AG04450 (cell line): ENCODE measurements at regions not wholly inside any gene's neighbourhood (a gene's known extent, or its start where the extent isn't known, plus 50 kb on each side); places are given as distances from the start of the nearest gene placed in this dataset.

Source experiments
- CTCF ChIA-PET: fragments of 300-600, 350-600 bp; formaldehyde crosslinking; extraction: SDS; loops from one replicate; lab custom pipeline; 2022; ENCODE audit warnings: antibody characterized with exemption, inconsistent platforms; lab: Charles Lee
- POLR2A ChIA-PET: fragments of 350-600 bp; formaldehyde crosslinking; extraction: SDS; loops from one replicate; lab custom pipeline; 2021; ENCODE audit warnings: antibody characterized with exemption, inconsistent platforms; lab: Yijun Ruan, JAX
- DNase-seq: peaks from one replicate; pipeline ENCODE4 v3.0.0-alpha.2; 2011; ENCODE audit warnings: low read depth, low spot score
- H3K27ac ChIP-seq: one replicate; pipeline ENCODE4 v1.5.1; 2012; ENCODE audit warnings: low read depth, low read length, control low read depth
- H3K27me3 ChIP-seq: one replicate; pipeline ENCODE4 v1.6.0; 2012; ENCODE audit warnings: low read length; ENCODE audit not compliant: control insufficient read depth, insufficient read depth
- H3K4me3 ChIP-seq: 2 replicates; pipeline ENCODE4 v1.5.1; 2011; ENCODE audit warnings: mild to moderate bottlenecking, low read depth, low read length, control low read depth
- H3K9me3 ChIP-seq: 2 replicates; pipeline ENCODE4 v1.5.1; 2012; ENCODE audit warnings: low read length; ENCODE audit not compliant: control insufficient read depth, insufficient read depth
- CTCF ChIP-seq: IDR thresholded peaks from 2 replicates; pipeline ENCODE4 v1.5.1; 2011; ENCODE audit warnings: low read depth, low read length, control low read depth, inconsistent platforms

GRCh38 chr21:23475281-23476219 lies 2131.7 kb downstream of the MRPL39 start:
- H3K27ac ChIP-seq = no peak overlapping the region
- ChIA-PET CTCF (no interaction called here), POLR2A (no interaction called here)
- no peak for DNase-seq
- no peaks in the 10 kb centered on the region for H3K27me3 ChIP-seq
- H3K9me3 ChIP-seq = peaks cover 4% of the 10 kb centered on the region; the same call in 1 of the 2 replicates
- no peak overlapping the region for H3K4me3 ChIP-seq
- TF ChIP-seq CTCF = no peak

GRCh38 chr21:23471877-23472276 lies 2135.4 kb downstream of the MRPL39 start:
- Histone ChIP-seq H3K27ac (no peak overlapping the region), H3K4me3 (no peak overlapping the region), H3K27me3 (no peaks in the 10 kb centered on the region), H3K9me3 (peaks cover 10% of the 10 kb centered on the region)
- no peak for DNase-seq
- POLR2A ChIA-PET = no interaction called here
- CTCF ChIA-PET = no interaction called here
- no peak for TF ChIP-seq CTCF

- H3K27ac ChIP-seq = no peak overlapping the region
- no peak overlapping the region for H3K4me3 ChIP-seq
- no peak for DNase-seq
- CTCF ChIA-PET = no interaction called here
- POLR2A ChIA-PET = no interaction called here
- H3K9me3 ChIP-seq = peaks cover 6% of the 10 kb centered on the region; the same call in 1 of the 2 replicates
- no peak for TF ChIP-seq CTCF
- H3K27me3 ChIP-seq = no peaks in the 10 kb centered on the region
Observed at GRCh38 chr21:23463365-23463764, 2143.9 kb downstream of the MRPL39 start.

GRCh38 chr21:23455676-23456075 lies 2151.6 kb downstream of the MRPL39 start:
- no peak overlapping the region for H3K27ac ChIP-seq
- no peak for TF ChIP-seq CTCF
- CTCF ChIA-PET = no interaction called here
- POLR2A ChIA-PET = no interaction called here
- DNase-seq = no peak
- no peak overlapping the region for H3K4me3 ChIP-seq
- no peaks in the 10 kb centered on the region for H3K27me3 ChIP-seq
- H3K9me3 ChIP-seq = peaks cover 12% of the 10 kb centered on the region

- Histone ChIP-seq H3K27me3 (no peaks in the 10 kb centered on the region), H3K27ac (no peak overlapping the region), H3K9me3 (peaks cover 12% of the 10 kb centered on the region), H3K4me3 (no peak overlapping the region)
- CTCF ChIA-PET = no interaction called here
- no peak for TF ChIP-seq CTCF
- DNase-seq = no peak
- POLR2A ChIA-PET = no interaction called here
Observed at GRCh38 chr21:23452384-23453083, 2154.7 kb downstream of the MRPL39 start.
